ENCODE measurements at regions not wholly inside any gene's neighbourhood (a gene's known extent, or its start where the extent isn't known, plus 50 kb on each side); places are given as distances from the start of the nearest gene placed in this dataset.

DNA sequence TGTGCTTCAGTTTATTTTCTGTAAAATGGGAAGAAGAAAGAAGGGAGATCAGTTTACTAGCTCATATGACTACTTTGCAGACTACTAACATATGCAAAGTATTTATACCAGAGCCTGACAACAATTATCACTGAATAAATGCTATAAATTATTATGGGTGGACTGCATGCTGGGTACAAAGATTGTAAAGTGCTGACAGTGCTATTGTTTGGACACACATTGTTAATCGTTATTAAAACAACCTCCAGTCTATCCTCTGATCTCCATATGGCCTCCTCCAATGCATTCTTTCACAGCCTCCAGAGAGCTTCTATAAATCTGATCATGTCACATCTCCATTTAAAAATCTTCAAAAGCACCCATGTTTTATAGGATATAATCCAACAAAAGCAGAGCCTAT is 90.1 kb upstream of the HS3ST1 start:
- TF ChIP-seq, protein P1, sequence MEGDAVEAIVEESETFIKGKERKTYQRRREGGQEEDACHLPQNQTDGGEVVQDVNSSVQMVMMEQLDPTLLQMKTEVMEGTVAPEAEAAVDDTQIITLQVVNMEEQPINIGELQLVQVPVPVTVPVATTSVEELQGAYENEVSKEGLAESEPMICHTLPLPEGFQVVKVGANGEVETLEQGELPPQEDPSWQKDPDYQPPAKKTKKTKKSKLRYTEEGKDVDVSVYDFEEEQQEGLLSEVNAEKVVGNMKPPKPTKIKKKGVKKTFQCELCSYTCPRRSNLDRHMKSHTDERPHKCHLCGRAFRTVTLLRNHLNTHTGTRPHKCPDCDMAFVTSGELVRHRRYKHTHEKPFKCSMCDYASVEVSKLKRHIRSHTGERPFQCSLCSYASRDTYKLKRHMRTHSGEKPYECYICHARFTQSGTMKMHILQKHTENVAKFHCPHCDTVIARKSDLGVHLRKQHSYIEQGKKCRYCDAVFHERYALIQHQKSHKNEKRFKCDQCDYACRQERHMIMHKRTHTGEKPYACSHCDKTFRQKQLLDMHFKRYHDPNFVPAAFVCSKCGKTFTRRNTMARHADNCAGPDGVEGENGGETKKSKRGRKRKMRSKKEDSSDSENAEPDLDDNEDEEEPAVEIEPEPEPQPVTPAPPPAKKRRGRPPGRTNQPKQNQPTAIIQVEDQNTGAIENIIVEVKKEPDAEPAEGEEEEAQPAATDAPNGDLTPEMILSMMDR (conservative IDR thresholded peaks at IDR 0.05; ENCODE audit: low read depth in 2 of 2) = no peak
- TF ChIP-seq EZH2 (IDR thresholded peaks at IDR 0.05; ENCODE audit: low read depth, unreplicated experiment) = no peak
- TF ChIP-seq, protein P2, sequence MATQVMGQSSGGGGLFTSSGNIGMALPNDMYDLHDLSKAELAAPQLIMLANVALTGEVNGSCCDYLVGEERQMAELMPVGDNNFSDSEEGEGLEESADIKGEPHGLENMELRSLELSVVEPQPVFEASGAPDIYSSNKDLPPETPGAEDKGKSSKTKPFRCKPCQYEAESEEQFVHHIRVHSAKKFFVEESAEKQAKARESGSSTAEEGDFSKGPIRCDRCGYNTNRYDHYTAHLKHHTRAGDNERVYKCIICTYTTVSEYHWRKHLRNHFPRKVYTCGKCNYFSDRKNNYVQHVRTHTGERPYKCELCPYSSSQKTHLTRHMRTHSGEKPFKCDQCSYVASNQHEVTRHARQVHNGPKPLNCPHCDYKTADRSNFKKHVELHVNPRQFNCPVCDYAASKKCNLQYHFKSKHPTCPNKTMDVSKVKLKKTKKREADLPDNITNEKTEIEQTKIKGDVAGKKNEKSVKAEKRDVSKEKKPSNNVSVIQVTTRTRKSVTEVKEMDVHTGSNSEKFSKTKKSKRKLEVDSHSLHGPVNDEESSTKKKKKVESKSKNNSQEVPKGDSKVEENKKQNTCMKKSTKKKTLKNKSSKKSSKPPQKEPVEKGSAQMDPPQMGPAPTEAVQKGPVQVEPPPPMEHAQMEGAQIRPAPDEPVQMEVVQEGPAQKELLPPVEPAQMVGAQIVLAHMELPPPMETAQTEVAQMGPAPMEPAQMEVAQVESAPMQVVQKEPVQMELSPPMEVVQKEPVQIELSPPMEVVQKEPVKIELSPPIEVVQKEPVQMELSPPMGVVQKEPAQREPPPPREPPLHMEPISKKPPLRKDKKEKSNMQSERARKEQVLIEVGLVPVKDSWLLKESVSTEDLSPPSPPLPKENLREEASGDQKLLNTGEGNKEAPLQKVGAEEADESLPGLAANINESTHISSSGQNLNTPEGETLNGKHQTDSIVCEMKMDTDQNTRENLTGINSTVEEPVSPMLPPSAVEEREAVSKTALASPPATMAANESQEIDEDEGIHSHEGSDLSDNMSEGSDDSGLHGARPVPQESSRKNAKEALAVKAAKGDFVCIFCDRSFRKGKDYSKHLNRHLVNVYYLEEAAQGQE (IDR thresholded peaks at IDR 0.05; ENCODE audit: unreplicated experiment) = no peak
- no peak for TF ChIP-seq POLR2AphosphoS5 (IDR thresholded peaks at IDR 0.05; ENCODE audit: low read depth)
- TF ChIP-seq EZH2phosphoT487 (IDR thresholded peaks at IDR 0.05; ENCODE audit: unreplicated experiment) = no peak
- no peak for TF ChIP-seq NANOG (IDR thresholded peaks at IDR 0.05; ENCODE audit: borderline replicate concordance)
- TF ChIP-seq STAT1 (IDR thresholded peaks at IDR 0.05; ENCODE audit: unreplicated experiment) = no peak
- no peak for TF ChIP-seq CREB1 (CRISPR knock-in tag; IDR thresholded peaks at IDR 0.05; ENCODE audit: low read depth)
- TF ChIP-seq, protein P3, sequence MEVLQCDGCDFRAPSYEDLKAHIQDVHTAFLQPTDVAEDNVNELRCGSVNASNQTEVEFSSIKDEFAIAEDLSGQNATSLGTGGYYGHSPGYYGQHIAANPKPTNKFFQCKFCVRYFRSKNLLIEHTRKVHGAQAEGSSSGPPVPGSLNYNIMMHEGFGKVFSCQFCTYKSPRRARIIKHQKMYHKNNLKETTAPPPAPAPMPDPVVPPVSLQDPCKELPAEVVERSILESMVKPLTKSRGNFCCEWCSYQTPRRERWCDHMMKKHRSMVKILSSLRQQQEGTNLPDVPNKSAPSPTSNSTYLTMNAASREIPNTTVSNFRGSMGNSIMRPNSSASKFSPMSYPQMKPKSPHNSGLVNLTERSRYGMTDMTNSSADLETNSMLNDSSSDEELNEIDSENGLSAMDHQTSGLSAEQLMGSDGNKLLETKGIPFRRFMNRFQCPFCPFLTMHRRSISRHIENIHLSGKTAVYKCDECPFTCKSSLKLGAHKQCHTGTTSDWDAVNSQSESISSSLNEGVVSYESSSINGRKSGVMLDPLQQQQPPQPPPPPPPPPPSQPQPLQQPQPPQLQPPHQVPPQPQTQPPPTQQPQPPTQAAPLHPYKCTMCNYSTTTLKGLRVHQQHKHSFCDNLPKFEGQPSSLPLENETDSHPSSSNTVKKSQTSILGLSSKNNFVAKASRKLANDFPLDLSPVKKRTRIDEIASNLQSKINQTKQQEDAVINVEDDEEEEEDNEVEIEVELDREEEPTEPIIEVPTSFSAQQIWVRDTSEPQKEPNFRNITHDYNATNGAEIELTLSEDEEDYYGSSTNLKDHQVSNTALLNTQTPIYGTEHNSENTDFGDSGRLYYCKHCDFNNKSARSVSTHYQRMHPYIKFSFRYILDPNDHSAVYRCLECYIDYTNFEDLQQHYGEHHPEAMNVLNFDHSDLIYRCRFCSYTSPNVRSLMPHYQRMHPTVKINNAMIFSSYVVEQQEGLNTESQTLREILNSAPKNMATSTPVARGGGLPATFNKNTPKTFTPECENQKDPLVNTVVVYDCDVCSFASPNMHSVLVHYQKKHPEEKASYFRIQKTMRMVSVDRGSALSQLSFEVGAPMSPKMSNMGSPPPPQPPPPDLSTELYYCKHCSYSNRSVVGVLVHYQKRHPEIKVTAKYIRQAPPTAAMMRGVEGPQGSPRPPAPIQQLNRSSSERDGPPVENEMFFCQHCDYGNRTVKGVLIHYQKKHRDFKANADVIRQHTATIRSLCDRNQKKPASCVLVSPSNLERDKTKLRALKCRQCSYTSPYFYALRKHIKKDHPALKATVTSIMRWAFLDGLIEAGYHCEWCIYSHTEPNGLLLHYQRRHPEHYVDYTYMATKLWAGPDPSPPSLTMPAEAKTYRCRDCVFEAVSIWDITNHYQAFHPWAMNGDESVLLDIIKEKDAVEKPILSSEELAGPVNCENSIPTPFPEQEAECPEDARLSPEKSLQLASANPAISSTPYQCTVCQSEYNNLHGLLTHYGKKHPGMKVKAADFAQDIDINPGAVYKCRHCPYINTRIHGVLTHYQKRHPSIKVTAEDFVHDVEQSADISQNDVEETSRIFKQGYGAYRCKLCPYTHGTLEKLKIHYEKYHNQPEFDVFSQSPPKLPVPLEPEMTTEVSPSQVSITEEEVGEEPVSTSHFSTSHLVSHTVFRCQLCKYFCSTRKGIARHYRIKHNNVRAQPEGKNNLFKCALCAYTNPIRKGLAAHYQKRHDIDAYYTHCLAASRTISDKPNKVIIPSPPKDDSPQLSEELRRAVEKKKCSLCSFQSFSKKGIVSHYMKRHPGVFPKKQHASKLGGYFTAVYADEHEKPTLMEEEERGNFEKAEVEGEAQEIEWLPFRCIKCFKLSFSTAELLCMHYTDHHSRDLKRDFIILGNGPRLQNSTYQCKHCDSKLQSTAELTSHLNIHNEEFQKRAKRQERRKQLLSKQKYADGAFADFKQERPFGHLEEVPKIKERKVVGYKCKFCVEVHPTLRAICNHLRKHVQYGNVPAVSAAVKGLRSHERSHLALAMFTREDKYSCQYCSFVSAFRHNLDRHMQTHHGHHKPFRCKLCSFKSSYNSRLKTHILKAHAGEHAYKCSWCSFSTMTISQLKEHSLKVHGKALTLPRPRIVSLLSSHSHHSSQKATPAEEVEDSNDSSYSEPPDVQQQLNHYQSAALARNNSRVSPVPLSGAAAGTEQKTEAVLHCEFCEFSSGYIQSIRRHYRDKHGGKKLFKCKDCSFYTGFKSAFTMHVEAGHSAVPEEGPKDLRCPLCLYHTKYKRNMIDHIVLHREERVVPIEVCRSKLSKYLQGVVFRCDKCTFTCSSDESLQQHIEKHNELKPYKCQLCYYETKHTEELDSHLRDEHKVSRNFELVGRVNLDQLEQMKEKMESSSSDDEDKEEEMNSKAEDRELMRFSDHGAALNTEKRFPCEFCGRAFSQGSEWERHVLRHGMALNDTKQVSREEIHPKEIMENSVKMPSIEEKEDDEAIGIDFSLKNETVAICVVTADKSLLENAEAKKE (CRISPR knock-in tag; IDR thresholded peaks at IDR 0.05) = no peak
